HG03469 (cell line): ENCODE measurements at regions not wholly inside any gene's neighbourhood (a gene's known extent, or its start where the extent isn't known, plus 50 kb on each side); places are given as distances from the start of the nearest gene placed in this dataset.
"Not testable (repeated sequence)": the region's sequence is repeated elsewhere in the genome, so short reads cannot be mapped to it uniquely, and the experiment has no call there.

Experiments
- ATAC-seq: cut with Tn5 transposase; IDR thresholded peaks from one replicate; pipeline ENCODE4 v1.9.1; 2021; ENCODE audit warnings: mild to moderate bottlenecking, moderate library complexity, moderate number of reproducible peaks; ENCODE audit not compliant: unreplicated experiment

GRCh38 chr2:72078773-72079172 is 68.9 kb downstream of the CYP26B1 start:
- ATAC-seq = no peak

GRCh38 chr2:72077702-72078169 is 69.9 kb downstream of the CYP26B1 start:
- no peak for ATAC-seq

- not testable (repeated sequence) for ATAC-seq
Measured at GRCh38 chr2:72073373-72073772, 74.3 kb downstream of the CYP26B1 start.

- ATAC-seq = not testable (repeated sequence)
Measured at GRCh38 chr2:72064197-72064596, 83.5 kb downstream of the CYP26B1 start.

GRCh38 chr2:72062336-72062735 is 85.3 kb downstream of the CYP26B1 start:
- no peak for ATAC-seq

GRCh38 chr2:72057308-72057707 is 90.4 kb downstream of the CYP26B1 start:
- ATAC-seq = no peak

- no peak for ATAC-seq
Measured at GRCh38 chr2:72051971-72052505, 95.6 kb downstream of the CYP26B1 start.

DNA sequence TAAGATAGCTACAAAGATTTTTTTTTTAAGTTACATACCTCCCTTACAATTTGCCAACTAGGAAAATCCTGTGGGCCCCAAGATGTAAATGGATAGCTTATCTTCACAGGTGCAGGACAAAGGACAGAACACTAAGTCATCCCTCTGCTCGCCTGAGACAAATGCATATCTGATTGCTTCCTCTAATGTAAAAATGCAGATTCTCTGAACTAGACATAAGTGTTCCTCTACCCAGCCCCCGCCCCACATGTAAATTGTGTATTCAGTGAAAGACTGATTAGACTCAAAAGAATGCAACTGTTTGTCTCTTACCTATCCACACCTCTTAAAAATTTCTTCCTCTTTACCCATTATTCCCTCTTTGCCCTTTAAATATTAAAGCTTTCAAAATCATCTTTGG is 96.5 kb downstream of the CYP26B1 start:
- ATAC-seq = no peak

GRCh38 chr2:72050734-72051133 is 96.9 kb downstream of the CYP26B1 start:
- no peak for ATAC-seq

DNA sequence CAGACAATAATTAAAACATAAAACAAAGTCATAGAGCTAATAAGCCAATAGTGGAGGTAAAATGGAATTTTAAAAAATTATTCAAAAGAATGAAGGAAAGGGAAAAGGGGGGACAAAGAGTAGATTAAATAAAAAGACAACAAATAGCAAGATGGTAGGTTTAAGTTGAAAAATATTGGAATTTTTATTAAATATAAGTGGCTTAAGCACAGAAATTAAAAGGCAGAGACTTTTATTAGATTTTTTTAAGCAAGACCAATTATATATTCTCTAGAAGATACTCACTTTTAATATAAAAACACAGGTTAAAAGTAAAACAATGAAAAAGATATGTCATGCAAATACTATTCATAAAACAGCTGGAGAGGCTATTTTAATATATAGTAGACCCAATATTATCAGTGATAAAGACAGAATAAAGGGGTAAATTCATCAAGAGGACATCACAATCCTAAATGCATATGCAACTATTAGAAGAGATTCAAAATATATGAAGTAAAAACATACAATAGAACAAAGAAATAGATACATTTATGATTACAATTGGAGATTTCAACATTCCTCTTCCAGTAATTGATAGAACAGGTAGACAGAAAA is 98.7 kb downstream of the CYP26B1 start:
- no peak for ATAC-seq

DNA sequence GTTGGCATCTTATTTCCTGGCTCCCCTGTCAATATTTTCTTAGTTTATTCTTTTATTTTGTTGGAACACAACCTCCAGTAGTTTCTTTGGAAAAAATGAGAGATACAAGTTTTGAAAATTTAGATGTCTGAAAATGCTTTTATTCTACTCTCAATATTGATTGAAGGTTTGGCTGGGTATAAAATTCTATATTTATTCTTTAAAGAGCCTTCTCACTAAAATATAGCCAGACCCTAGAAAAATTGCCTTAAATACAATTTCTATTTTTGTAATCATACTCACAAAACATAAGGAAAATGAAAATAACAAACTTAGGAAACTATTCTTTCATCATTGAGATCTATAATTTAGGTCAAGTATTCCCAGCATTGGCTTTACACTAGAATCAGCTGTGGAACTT is 103.7 kb downstream of the CYP26B1 start:
- no peak for ATAC-seq

GRCh38 chr2:72041638-72042111 is 106.0 kb downstream of the CYP26B1 start:
- ATAC-seq = no peak

DNA sequence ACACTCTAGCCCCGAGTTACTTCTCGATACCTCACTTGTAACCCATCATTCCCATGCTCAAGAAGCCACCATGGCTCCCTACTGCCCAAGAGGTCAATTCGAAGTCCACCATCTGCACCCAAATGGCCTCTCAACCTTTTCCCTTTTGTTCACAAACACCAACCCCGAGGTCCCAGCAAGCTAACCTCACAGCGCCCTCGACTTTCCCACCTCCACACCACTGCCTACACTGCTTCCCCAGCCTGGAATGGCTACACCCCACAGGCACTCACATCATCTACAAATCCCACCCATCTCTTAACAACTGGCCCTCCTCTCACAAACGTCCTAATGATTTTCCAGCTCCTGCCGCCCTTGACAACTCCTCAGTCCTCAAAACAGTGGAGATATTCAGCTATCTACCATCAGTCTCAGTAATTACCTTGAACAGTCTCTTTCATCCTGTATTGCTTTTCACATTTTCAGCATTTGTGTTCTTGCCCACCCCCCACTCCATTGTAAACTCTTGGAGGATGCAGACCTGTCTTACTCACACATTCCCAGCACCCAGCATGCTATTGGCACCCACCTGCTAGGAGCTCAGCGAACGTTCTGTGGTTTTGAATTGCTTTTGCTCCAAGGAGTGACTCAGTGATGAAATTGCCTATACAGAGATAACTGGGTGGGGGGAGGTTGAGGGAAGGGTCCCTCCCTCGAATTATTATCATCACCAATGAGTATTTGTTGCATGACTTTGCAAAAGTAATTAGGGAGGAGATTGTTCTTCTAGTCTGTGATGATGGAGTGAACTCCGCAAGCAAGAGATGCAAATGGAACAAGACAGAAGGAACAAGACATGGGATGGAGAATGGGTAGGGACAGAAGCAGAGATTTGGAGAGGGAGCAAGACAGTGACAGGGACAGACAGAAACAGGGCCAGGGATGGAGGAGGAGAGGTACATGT is 106.8 kb downstream of the CYP26B1 start:
- ATAC-seq = no peak

GRCh38 chr2:72038524-72038923 is 109.1 kb downstream of the CYP26B1 start:
- ATAC-seq = no peak

- no peak for ATAC-seq
Measured at GRCh38 chr2:72037261-72037666, 110.4 kb downstream of the CYP26B1 start.

- ATAC-seq = no peak
Measured at GRCh38 chr2:72036595-72036994, 111.1 kb downstream of the CYP26B1 start.

GRCh38 chr2:72036173-72036545 is 111.5 kb downstream of the CYP26B1 start:
- no peak for ATAC-seq

DNA sequence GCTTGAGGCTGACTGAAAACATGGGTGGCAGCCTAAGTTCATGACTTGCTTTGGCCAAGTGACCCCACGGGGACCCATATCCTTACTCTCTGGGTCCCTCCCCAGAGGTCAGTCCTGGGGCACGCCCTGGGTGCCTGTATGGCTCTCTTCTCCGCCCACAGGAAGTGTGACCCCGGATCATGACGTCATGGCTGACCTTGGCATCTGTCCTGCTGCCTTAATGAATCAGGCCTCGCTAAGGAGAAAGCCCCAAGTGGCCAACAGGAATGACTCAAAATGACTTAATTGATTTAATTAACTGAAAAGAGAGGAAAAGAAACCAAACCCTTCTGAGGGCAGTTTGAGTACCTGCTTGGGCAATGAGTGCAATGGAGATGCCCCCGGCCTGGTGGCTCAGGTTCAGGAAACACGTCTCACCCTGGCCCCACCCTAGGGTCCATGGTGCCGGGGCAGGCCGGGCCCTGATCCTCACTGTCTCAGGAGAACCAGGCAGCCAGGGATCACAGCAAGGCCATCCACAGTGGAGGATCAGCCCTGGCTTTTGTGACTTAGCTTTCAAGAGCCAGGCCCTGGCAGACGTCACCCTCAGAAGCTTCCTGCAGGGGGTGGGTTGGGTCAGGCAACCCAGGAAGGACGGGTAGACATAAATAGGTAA is 112.0 kb downstream of the CYP26B1 start:
- no peak for ATAC-seq

GRCh38 chr2:72034353-72035095 is 113.1 kb downstream of the CYP26B1 start:
- no peak for ATAC-seq

DNA sequence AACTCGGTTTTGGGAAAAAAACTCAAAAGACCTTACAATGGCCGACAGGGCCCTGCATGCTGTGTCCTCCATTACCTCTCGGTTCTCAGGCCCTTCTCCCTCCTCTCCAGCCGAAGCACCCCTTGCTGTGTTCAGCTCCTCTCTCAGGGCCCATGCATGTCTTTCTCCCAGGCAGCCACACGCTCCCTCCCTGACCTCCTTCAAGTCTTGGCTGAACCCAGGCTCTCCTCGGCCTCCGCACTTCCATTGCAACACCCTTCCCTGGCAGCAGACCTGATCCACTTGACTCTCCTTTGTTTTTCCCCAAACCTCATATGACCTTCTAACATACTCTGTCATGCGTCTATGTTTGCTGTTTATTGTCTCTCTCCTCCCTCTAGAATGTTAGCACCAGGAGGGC is 114.0 kb downstream of the CYP26B1 start:
- ATAC-seq = no peak
